Mammary epithelial cell (primary cell): ENCODE measurements at regions not wholly inside any gene's neighbourhood (a gene's known extent, or its start where the extent isn't known, plus 50 kb on each side); places are given as distances from the start of the nearest gene placed in this dataset.

Source experiments
- EZH2 ChIP-seq: IDR thresholded peaks from 2 replicates; pipeline ENCODE4 v1.6.1; 2012; ENCODE audit warnings: low read length, inconsistent platforms, borderline replicate concordance
- TF ChIP-seq, protein P1 (sequence below), 2 donors: IDR thresholded peaks in 1 of 2; conservative IDR thresholded peaks in 1 of 2; 2 replicates each; pipeline ENCODE4 v1.5.1; 2011 to 2012; ENCODE audit warnings: inconsistent platforms in 2 of 2, low read length in 2 of 2, mild to moderate bottlenecking in 2 of 2, control low read depth in 1 of 2, low read depth in 1 of 2; ENCODE audit not compliant: insufficient read depth in 1 of 2; ENCODE audit errors: extremely low read depth in 1 of 2

DNA sequence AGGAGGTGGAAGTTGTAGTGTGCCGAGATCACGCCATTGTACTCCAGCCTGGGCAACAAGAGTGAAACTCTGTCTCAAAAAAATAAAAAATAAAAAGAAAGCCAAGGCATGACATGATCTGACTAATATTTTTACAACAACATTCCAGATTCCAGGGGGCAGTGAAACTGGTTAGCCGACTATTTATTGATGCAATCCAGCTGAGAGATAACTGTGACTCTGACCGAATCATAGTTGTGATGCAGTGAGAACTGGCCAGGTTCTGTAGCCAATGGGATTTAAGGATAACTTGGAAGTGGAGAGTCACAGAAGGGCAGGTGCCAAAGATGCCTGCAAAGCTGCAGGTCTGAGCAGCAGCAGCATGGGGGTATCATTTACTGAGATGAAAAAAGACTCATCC, 82.9 kb upstream of the TSHZ2 start:
- TF ChIP-seq, protein P1, sequence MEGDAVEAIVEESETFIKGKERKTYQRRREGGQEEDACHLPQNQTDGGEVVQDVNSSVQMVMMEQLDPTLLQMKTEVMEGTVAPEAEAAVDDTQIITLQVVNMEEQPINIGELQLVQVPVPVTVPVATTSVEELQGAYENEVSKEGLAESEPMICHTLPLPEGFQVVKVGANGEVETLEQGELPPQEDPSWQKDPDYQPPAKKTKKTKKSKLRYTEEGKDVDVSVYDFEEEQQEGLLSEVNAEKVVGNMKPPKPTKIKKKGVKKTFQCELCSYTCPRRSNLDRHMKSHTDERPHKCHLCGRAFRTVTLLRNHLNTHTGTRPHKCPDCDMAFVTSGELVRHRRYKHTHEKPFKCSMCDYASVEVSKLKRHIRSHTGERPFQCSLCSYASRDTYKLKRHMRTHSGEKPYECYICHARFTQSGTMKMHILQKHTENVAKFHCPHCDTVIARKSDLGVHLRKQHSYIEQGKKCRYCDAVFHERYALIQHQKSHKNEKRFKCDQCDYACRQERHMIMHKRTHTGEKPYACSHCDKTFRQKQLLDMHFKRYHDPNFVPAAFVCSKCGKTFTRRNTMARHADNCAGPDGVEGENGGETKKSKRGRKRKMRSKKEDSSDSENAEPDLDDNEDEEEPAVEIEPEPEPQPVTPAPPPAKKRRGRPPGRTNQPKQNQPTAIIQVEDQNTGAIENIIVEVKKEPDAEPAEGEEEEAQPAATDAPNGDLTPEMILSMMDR (conservative IDR thresholded peaks at IDR 0.05 in 1 of 2, IDR thresholded peaks at IDR 0.05 in 1 of 2; ENCODE audit: extremely low read depth in 1 of 2, insufficient read depth in 1 of 2, low read depth in 1 of 2, low read length in 2 of 2), result no peak
- TF ChIP-seq EZH2, result no peak
